GM18858 (cell line): ENCODE measurements at regions not wholly inside any gene's neighbourhood (a gene's known extent, or its start where the extent isn't known, plus 50 kb on each side); places are given as distances from the start of the nearest gene placed in this dataset.

ENCODE experiments used
- ATAC-seq: cut with Tn5 transposase; IDR thresholded peaks from one replicate; pipeline ENCODE4 v1.9.1; 2021; ENCODE audit not compliant: unreplicated experiment

DNA sequence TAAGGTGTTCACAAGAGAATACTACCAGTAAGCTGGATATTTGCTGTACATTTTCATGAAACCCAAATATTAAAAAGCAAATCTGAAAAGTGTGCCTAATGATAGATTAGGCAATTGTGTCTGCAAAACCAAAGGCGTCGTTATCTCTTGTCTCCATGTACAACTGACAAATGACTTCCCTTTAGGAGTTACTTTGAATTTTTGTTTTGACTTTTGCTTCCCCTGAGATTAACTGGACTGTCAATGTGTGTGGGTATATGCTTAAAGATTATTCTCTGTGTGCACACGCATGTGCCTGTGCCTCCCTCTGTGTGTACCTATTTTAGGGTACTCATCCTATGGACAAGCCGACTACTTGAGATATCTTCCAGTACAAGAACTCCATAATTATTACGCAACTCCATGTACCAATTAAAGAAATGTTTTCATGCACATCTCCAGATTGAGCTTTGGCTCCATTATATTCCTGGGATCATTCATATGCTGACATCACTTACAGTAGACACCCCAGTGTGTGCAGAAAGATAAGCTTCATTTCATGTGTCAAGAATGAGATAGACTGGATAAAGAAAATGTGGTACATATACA, 431.2 kb upstream of the ADAMTS9 start:
- ATAC-seq = no peak

DNA sequence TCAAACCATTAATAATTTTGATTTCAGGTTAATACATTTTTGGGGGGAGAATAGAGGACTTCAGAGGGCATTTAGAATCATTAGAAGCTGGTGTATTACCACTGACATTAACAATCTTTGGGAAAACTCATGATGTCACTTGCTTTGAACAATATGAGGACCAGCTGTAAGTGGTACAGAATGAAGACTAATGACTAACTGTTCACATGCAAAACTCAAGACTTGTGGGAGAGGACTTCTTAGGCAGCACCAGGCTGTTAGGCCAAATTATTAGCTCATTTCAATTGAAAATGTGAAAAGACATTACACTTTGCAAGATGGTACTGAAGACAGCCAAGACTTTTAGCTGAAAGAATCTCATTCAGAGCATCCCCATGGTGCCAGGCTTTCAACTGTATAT, 426.2 kb upstream of the ADAMTS9 start:
- ATAC-seq = no peak

DNA sequence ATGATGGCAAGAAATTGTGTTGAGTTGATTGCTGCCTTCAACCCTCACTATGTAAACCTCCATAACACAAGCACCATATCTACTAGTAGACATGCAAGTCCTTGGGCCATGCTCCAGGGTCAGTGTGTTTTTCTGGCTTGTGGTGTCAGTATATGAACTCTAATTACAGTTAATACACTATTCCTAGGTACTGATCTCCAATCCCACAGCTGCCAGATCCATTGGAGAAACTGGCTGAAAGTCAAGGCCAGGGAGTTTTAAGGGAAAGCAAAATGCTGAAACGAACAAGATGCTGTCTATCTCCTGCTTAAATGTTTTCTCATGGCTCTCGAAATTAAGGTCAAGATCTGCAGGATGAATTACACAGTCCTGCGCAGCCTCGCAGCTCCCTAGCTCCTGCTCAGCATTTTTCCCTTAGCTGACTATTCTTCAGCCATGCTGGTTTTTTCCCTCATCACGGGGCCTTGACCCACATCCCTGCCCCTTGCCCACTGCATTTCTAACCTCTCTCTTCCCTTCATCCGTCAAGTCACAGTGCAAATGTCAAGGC, 425.0 kb upstream of the ADAMTS9 start:
- ATAC-seq = no peak

DNA sequence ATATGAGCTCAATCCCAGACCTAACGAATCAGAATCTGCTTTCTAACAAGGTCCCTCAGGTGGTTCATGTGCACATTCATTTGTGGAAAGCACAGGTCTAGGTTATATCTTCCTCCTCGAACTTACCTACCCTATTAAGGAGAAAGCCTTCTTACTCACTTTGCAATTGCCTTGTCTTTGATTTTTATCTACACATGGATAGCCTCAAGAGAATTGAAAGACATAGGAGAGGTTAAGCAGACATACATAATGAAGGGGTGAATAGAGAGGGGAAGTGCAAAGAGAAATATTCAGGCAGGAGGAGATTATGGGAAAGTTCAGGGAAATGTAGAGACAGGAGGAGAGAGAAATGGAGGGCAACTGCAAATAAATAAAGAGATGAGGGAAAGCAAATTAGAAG, 422.9 kb upstream of the ADAMTS9 start:
- no peak for ATAC-seq

DNA sequence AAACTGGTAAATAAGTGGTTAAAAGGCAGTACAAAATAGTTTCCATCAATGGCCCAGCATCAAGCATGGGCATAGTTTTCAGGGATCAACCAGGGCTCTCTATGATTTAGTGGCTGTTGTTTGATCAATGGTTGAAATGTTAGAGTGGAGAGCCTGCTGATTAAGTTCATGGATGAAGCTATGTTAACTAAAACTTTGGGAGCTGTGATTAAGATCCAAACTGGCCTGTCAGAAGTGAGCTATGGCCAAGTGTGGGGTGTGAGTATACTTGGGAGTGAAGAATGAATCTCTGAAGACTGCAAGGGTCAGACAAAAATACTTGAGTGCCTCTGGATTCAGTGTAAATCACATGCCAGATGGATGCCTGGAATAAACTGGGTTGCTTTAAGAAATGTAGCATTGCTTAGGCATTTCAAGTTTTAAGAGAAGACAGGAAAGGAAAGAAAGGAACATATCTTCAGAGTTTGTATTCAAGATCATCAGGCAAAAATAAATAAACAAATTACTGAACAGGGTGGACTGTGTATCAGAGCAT, 422.2 kb upstream of the ADAMTS9 start:
- ATAC-seq = no peak

DNA sequence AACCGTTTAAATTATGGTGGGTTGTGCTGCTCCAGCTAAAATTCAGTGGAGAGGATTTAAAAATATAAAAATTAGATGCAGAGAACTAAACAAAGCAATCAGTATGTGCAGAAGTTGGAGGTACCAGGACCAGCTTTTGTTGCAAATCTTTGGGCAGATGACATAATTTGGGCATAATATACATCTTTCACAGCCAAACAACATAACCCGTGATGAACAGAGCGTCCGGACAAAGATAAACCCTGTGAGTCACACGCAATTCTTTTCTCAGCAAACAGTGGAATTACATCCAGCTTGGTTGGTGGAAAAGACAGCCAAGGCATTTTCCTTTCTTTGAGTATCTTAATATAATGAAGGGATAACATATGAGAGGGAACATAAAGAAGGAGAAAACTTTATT, 419.4 kb upstream of the ADAMTS9 start:
- ATAC-seq = no peak

DNA sequence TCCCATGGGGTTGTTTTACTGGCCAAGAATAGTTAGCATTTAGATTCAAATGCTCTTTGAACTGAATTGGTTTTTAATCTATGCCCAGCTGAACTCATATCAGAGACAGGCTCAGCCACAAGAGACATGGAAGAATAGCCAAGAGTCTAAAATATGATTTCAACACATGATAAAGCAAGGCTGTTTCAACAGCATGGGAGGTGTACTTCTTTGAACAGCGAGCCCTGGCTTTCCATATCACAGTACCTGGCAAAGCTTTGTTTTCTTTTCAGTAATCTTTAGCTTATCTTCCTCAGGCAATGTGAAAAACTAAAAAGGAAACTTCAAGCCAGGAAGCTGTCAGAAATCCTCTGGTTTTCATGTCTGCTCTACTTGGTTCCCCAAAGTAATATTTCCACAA, 413.6 kb upstream of the ADAMTS9 start:
- ATAC-seq = no peak

DNA sequence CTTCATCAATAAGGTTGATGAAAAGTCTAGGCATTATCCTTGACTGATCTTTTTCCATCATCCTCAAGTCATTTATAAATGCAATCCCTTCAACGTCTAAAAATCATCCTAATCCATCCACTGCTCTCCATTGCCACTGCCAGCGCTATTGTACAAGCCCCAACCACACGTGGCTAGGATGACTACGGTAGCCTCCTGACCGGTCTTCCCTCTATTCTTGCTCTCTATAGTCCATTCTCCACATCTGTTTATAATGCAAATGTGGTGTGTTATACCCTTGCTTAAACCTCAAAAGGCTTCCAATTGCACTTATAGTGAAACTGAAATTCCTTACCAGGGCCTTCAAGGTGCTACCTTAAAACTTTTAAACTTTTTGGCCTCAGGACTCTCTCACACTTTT, 410.6 kb upstream of the ADAMTS9 start:
- no peak for ATAC-seq

DNA sequence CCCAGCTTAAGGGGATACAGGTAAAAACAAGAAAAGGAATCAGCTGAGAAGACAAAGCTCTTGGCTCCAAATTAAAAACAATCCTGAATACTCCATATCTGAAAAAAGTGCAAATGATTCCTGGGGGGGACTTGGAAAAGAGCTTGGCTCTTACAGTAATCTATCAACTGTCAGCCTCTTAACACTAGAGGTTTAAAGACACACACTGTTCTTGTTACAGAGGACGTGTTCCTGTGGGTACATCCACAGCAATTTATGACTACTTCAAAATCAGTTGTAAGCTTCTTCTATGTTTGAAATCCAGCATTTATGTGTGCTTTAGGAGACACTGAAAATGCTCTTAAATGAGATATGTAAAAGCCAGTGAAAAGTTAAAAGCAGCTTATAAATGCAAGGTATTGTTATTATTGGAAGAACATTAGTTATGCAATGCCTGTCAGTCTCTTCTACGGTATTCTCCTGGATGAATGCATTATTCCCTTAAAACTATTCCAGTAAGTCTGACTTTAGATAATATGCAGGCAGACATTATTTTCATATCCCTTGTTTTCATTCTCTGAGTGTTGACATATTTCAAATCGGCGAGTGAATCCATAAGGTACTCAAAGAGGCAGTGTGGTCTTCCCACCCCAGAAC, 408.4 kb upstream of the ADAMTS9 start:
- no peak for ATAC-seq

DNA sequence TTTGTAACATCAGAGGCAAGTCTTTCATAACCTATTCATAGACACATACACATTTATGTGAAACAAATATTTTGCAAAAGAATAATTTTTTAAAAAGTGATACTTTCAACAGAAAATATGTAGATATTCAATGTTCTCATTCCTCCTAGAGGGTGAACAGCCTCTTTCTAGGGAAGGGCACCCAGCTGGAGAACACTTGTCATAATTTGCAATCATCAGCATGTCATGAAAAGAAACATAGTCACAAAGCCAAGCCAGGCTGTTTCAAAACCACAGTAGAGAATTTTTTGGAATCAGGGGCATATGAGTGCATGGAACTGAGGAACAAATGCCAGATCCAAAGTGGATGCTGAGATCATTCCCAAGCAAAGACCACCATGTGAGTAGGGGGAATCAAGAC, 406.9 kb upstream of the ADAMTS9 start:
- ATAC-seq = no peak

DNA sequence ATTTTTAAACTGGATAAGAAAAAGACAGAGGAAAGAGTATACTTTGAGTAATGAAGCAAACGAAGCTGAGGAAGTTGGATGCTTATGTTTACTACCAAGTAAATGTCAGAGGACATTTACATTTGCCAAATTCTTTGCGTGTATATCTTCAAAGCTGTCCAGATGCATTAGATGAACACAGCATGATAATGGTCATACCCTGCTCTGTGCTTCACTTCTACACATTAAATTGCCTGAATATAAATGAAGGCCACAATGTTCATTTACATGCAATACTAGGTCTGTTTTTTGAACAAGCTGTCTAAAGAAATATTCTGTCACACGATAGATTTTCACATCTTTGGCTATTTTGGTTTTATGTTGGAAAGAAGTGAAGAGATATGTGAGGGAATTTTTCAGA, 405.8 kb upstream of the ADAMTS9 start:
- no peak for ATAC-seq

DNA sequence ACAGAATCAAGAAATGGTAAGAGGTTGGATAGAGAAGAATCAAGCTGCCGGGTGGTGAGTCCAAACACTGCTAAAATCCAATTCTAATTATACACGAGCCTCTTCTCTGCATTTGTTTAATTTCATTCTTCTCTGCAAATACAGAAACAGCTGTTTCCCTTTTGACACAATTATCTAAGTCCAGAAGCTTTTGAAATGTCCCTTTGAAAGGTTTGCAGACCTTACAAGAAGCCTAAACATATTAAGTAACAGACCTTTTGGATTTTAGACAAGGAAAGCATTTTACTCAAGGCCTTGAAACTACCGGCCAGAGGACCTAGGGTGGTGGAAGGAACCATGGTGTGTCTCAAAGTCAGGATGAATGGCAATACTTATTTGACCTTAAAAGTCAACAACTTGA, 403.8 kb upstream of the ADAMTS9 start:
- no peak for ATAC-seq

DNA sequence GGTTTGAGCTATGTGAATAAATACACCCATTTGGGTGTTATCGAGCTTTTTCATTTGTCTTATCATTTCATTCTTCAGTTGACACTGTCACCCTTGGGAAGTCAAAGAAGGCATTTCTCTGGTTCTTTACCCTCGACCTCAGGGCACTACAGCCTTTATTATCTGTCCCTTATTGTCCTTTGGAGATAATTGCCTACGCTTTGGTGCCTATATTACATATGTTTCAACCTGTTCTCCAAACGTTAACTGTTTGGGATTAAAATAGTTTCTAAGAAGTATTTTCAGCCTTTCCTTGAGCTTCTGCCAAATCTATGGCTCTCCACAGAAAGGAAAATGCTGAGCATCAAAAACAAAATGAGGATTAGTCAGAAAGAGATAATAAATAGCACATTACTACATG, 395.4 kb upstream of the ADAMTS9 start:
- ATAC-seq = no peak

DNA sequence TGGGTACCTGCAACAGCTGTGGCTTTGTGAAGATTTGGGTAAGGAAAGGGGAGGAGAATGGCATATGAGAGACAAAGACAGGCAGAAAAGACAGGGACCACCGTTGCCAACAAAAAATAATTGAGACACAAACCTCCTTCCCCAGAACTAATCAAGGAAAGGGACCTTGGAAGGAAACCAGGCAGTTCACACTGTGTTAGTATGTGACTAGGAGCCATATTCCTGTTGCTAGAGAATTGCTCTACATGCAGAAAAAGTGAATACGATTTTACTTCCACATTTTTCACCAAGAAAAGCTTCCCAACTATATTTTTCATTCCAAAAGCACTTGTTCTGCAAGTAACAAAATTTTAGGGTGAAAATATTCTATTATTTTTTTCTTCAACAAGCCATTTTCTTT, 393.7 kb upstream of the ADAMTS9 start:
- ATAC-seq = no peak

DNA sequence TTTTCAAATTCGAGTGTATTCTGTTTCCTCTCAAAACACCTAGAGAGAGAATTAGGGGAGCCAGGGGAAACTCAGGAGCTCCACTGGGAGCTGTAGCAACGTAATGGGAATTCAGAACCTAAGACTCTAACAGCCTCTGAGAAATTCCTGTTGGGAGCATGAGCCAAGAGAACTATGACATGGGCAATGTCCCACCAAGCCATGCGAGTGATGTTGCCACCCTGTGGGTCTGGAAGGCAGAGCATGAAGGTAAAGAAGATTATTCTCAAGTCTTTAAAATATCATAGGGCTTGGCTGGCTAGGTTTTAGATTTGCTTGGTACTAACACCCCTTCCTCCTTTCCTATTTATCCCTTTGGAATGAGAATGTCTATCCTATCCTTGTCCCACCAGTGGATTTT, 392.6 kb upstream of the ADAMTS9 start:
- no peak for ATAC-seq

DNA sequence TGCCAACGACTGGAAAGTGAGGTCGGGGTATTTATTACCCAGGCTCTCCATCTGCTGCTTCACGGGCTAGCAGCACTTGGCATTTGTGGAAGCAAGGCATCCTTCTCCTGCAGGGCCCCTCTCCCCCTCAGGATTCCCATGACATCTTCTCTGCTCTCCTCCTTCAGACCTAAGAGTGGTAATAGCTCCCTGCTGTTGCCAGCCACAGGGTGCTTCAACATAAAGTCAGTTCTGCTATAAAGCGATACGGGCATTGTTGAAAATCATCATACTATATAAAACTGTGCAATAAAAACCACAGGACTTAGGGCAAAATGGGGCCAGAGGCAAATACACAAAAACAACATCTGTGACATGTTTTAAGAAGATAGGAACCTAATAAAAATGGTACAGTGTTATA, 391.8 kb upstream of the ADAMTS9 start:
- ATAC-seq = no peak

DNA sequence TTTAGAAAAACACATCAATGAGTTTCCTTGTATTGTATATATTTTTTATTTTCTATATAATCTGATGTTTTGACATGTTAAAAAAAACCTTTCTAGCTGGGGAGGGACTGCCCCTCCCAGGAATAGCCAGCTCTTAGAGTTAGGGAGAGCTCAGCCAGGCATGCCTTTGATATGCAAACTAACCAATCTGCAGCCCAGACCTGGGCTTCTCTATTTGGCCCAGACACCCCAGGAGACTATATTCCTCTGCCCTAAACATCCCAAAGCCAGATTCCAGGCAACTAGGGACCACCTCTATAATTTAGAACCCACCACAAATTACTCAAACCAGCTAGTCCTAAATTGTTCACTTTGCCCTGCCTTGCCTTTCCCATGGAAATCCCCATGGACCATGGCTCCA, 390.9 kb upstream of the ADAMTS9 start:
- no peak for ATAC-seq

DNA sequence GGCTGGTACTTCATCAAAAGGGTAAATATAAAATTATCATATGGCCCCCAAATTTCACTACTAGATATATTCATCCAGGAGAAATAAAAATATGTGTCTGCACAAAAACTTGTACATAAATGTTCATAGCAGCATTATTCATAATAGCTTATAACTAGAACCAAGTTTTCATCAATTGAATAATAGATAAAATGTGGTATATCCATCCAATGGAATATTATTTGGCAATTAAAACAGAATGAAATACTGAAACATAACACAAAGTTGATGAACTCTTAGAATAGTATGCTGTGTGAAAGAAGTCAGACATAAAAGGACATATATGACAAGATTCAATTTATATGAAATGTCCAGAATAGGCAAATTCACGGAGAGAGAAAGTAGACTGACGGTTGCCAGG, 389.3 kb upstream of the ADAMTS9 start:
- no peak for ATAC-seq

DNA sequence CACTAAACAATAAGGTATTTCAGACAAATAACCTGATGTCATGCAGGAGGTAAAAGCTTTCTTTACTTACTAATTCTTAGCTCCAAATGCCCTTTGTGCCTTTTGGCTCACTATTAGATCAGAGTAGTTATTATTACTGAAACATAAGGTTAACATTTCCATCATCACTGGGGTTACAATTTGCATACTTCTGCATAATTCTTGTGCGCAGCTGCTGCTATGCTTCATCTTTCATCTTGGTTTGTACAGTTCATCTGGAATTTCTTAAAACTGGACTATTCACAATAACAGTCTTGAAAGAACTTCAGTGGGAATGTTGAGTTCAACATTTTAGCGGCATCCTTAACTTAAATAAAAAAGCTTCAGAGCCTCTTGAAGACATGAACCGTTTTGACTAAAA, 383.2 kb upstream of the ADAMTS9 start:
- no peak for ATAC-seq

DNA sequence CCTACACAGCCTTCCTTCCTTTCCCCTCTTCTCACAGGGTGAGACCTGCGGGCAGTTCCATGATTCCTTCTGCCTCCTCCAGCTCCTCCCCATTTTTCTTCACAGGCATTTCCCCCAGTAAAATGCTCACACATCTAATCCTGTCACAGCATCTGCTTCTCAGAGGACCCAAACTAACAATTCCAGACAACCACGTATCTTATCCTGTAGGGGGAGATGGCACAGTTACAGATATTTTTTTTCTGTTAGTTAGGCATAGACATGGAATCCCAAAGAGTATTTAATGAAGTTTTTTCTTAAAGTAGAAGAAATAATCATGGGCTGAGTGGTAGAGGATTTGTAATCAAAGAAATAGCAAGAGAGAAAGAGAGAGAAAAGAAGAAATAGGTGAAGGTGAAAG, 373.1 kb upstream of the ADAMTS9 start:
- ATAC-seq = no peak

DNA sequence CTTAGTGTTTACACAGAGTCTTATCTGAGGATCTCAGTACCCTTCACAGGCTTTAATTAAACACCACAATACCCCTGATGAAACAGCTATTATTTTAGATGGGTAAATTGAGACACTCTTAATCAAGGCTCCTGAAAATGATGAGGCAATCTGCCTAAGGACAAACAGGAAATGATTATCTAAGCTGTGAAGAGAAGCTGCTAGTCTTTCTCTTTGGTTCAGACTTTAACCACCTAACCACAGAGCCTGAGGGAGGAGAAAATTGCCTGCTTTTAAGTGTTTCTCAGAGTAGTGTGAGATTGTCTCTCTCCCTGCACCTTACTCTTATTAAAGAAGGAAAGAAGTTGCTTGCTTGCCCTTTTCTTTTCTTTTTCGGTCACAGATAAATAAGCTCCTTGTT, 364.3 kb upstream of the ADAMTS9 start:
- no peak for ATAC-seq

DNA sequence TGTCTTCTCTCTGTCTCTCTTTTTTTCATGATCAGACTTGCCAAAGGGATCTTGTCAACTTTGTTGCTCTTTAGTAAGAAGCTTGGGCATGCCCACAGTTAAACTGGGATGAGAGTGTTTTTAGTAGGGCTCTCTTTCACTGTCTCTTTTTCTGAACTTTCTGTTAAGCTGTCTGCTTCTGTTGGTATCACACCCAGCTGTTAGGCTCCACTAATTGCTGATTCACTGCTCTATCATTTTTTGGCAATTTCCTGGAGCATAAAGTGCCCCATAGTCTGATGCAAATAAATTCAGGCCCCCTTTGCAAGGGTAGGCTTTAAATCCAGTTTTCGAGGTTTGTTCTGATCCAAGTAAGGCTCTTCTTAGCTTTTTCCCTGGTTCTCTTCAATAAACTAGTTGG, 360.4 kb upstream of the ADAMTS9 start:
- no peak for ATAC-seq

DNA sequence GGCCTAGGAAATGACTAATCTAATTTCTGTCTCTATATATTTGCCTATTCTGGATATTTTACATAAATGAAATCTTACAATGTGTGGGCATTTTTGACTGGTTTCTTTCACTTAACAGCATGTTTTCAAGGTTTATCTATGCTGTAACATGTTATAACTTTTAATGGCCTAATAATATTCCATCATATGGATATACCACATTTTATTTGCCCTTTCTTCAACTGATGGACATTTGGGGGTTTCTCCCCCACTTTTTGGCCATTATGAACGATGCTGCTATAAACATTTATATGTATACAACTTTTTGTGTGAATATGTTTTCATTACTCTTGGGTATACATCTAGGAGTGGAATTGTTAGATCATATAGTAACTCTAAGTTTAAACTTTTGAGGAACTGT, 357.3 kb upstream of the ADAMTS9 start:
- ATAC-seq = no peak
